Stimulated activated CD4-positive, alpha-beta T cell treated with anti-CD3 and anti-CD28 coated beads, Interleukin-15, amount 100 ng/mL, for 24 hours (primary cell): ENCODE measurements at regions not wholly inside any gene's neighbourhood (a gene's known extent, or its start where the extent isn't known, plus 50 kb on each side); places are given as distances from the start of the nearest gene placed in this dataset.

Experiments used
- DNase-seq: peaks from one replicate; pipeline ENCODE4 v3.0.0-alpha.2; 2020

GRCh38 chr22:18731075-18731666 is 119.5 kb upstream of the RIMBP3 start:
- DNase-seq, result no peak

DNA sequence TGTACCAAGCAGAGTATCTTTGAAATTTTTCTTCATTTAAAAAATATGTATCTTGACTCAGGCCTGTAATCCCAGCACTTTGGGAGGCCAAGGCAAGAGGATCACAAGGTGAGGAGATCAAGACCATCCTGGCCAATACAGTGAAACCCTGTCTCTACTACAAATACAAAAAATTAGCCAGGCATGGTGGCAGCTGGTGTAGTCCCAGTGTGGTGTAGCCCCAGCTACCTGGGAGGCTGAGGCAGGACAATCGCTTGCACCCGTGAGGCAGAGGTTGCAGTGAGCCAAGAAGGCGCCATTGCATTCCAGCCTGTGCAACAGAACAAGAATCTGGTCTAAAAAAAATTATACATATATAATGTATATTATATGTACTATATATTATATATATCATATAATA is 118.7 kb upstream of the RIMBP3 start:
- DNase-seq, result peak; percentile 73
